ENCODE measurements at regions not wholly inside any gene's neighbourhood (a gene's known extent, or its start where the extent isn't known, plus 50 kb on each side); places are given as distances from the start of the nearest gene placed in this dataset.

GRCh38 chr21:35508139-35508888, 459.2 kb upstream of the RUNX1 start:
- CTCF ChIA-PET: interaction anchor here (0.5 kb wide), 1 partner anchor 14 kb away, joined by 3 read pairs; no protein-coding TSS in a partner anchor
- Histone ChIP-seq H2AFZ (ENCODE audit: low read depth) (no peak overlapping the region), H3K9me2 (no peaks in the 10 kb centered on the region), H3K9me3 (no peaks in the 10 kb centered on the region), H4K20me1 (ENCODE audit: insufficient read depth) (no peaks in the 10 kb centered on the region), H3F3A (replicated peaks; ENCODE audit: insufficient read depth) (peaks cover 15% of the 10 kb centered on the region), H3K9ac (no peak overlapping the region), H3K4me2 (no peak overlapping the region), H3K4me1 (ENCODE audit: control insufficient read depth in 1 of 2, insufficient read depth in 2 of 2, low read depth in 1 of 2, low read length in 1 of 2) (peaks cover 0 to 6% of the 10 kb centered on the region in 2 experiments; a peak in 2 of 4 replicates), H3K27ac (ENCODE audit: low read depth in 2 of 2, low read length in 1 of 2) (no peak overlapping the region), H3K4me3 (ENCODE audit: low read depth in 2 of 2, low read length in 1 of 2) (no peak overlapping the region), H3K27me3 (ENCODE audit: insufficient read depth) (no peaks in the 10 kb centered on the region), H3K79me2 (ENCODE audit: insufficient read depth) (no peaks in the 10 kb centered on the region), H3K36me3 (replicated peaks in 1 of 2; ENCODE audit: control insufficient read depth in 1 of 2, insufficient read depth in 2 of 2, low read length in 1 of 2) (no peaks in the 10 kb centered on the region)
- DNase-seq: no peak
- POLR2A ChIA-PET: no interaction called here
- WGBS (ENCODE audit: low lambda C conversion rate): 51% methylated on average over 8 of the region's 8 CpGs
- TF ChIP-seq ELF1 (IDR thresholded peaks at IDR 0.05): no peak
- TF ChIP-seq MAX (IDR thresholded peaks at IDR 0.05; ENCODE audit: low read depth): no peak
- TF ChIP-seq NRF1 (IDR thresholded peaks at IDR 0.05; ENCODE audit: low read depth, low read length): no peak
- TF ChIP-seq SMC3 (IDR thresholded peaks at IDR 0.05; ENCODE audit: low read depth, low read length): 0 out of 2 replicates have a peak, but pooled peaks have one; percentile 7
- TF ChIP-seq JUND (IDR thresholded peaks at IDR 0.05): no peak
- TF ChIP-seq TCF12 (IDR thresholded peaks at IDR 0.05): no peak
- TF ChIP-seq, protein P1, sequence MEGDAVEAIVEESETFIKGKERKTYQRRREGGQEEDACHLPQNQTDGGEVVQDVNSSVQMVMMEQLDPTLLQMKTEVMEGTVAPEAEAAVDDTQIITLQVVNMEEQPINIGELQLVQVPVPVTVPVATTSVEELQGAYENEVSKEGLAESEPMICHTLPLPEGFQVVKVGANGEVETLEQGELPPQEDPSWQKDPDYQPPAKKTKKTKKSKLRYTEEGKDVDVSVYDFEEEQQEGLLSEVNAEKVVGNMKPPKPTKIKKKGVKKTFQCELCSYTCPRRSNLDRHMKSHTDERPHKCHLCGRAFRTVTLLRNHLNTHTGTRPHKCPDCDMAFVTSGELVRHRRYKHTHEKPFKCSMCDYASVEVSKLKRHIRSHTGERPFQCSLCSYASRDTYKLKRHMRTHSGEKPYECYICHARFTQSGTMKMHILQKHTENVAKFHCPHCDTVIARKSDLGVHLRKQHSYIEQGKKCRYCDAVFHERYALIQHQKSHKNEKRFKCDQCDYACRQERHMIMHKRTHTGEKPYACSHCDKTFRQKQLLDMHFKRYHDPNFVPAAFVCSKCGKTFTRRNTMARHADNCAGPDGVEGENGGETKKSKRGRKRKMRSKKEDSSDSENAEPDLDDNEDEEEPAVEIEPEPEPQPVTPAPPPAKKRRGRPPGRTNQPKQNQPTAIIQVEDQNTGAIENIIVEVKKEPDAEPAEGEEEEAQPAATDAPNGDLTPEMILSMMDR (IDR thresholded peaks at IDR 0.05): peak; percentile 30
- no peak for TF ChIP-seq EZH2phosphoT487 (IDR thresholded peaks at IDR 0.05; ENCODE audit: borderline replicate concordance, low read depth)

GRCh38 chr21:35507181-35507759, 458.2 kb upstream of the RUNX1 start:
- Histone ChIP-seq H3K9me2 (no peaks in the 10 kb centered on the region), H4K20me1 (ENCODE audit: insufficient read depth) (no peaks in the 10 kb centered on the region), H3K9me3 (no peaks in the 10 kb centered on the region), H3K79me2 (ENCODE audit: insufficient read depth) (no peaks in the 10 kb centered on the region), H3K4me3 (ENCODE audit: low read depth in 2 of 2, low read length in 1 of 2) (no peak overlapping the region), H3K9ac (no peak overlapping the region), H3F3A (replicated peaks; ENCODE audit: insufficient read depth) (peaks cover 13% of the 10 kb centered on the region), H3K27ac (ENCODE audit: low read depth in 2 of 2, low read length in 1 of 2) (peak overlapping the region in 1 of 2 experiments; percentile 25; a peak in 1 of 4 replicates), H3K36me3 (replicated peaks in 1 of 2; ENCODE audit: control insufficient read depth in 1 of 2, insufficient read depth in 2 of 2, low read length in 1 of 2) (no peaks in the 10 kb centered on the region), H2AFZ (ENCODE audit: low read depth) (no peak overlapping the region), H3K4me1 (ENCODE audit: control insufficient read depth in 1 of 2, insufficient read depth in 2 of 2, low read depth in 1 of 2, low read length in 1 of 2) (peaks cover 0 to 6% of the 10 kb centered on the region in 2 experiments; a peak in 2 of 4 replicates), H3K4me2 (no peak overlapping the region), H3K27me3 (ENCODE audit: insufficient read depth) (no peaks in the 10 kb centered on the region)
- no peak for DNase-seq
- 51% methylated on average over 4 of the region's 4 CpGs for WGBS (ENCODE audit: low lambda C conversion rate)
- CTCF ChIA-PET: interaction anchor here (1.3 kb wide), 1 partner anchor 19 kb away, joined by 3 read pairs; no protein-coding TSS in a partner anchor
- POLR2A ChIA-PET: no interaction called here
- TF ChIP-seq SIN3A (IDR thresholded peaks at IDR 0.05; ENCODE audit: borderline replicate concordance, low read depth, low read length): no peak
- TF ChIP-seq POLR2AphosphoS5 (IDR thresholded peaks at IDR 0.05; ENCODE audit: low read depth, low read length): no peak
- TF ChIP-seq CHD2 (IDR thresholded peaks at IDR 0.05; ENCODE audit: low read length, partially characterized antibody): no peak
- no peak for TF ChIP-seq RAD21 (IDR thresholded peaks at IDR 0.05; ENCODE audit: low read length)
- TF ChIP-seq SMC3 (IDR thresholded peaks at IDR 0.05; ENCODE audit: low read depth, low read length): no peak
- TF ChIP-seq FOSL2 (IDR thresholded peaks at IDR 0.05; ENCODE audit: borderline replicate concordance, low read depth): no peak
- no peak for TF ChIP-seq JUND (IDR thresholded peaks at IDR 0.05)
- TF ChIP-seq, protein P2, sequence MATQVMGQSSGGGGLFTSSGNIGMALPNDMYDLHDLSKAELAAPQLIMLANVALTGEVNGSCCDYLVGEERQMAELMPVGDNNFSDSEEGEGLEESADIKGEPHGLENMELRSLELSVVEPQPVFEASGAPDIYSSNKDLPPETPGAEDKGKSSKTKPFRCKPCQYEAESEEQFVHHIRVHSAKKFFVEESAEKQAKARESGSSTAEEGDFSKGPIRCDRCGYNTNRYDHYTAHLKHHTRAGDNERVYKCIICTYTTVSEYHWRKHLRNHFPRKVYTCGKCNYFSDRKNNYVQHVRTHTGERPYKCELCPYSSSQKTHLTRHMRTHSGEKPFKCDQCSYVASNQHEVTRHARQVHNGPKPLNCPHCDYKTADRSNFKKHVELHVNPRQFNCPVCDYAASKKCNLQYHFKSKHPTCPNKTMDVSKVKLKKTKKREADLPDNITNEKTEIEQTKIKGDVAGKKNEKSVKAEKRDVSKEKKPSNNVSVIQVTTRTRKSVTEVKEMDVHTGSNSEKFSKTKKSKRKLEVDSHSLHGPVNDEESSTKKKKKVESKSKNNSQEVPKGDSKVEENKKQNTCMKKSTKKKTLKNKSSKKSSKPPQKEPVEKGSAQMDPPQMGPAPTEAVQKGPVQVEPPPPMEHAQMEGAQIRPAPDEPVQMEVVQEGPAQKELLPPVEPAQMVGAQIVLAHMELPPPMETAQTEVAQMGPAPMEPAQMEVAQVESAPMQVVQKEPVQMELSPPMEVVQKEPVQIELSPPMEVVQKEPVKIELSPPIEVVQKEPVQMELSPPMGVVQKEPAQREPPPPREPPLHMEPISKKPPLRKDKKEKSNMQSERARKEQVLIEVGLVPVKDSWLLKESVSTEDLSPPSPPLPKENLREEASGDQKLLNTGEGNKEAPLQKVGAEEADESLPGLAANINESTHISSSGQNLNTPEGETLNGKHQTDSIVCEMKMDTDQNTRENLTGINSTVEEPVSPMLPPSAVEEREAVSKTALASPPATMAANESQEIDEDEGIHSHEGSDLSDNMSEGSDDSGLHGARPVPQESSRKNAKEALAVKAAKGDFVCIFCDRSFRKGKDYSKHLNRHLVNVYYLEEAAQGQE (IDR thresholded peaks at IDR 0.05; ENCODE audit: low read depth, low read length): no peak
- no peak for TF ChIP-seq EP300 (IDR thresholded peaks at IDR 0.05; ENCODE audit: borderline replicate concordance in 1 of 2, low read depth in 1 of 2, low read length in 1 of 2)
- TF ChIP-seq NFIC (IDR thresholded peaks at IDR 0.05; ENCODE audit: borderline replicate concordance): no peak
- no peak for TF ChIP-seq USF2 (IDR thresholded peaks at IDR 0.05; ENCODE audit: borderline replicate concordance, low read depth, low read length)
- TF ChIP-seq EZH2phosphoT487 (IDR thresholded peaks at IDR 0.05; ENCODE audit: borderline replicate concordance, low read depth): no peak
- TF ChIP-seq ELF1 (IDR thresholded peaks at IDR 0.05): no peak
- no peak for TF ChIP-seq RCOR1 (IDR thresholded peaks at IDR 0.05; ENCODE audit: low read length)

Measured in SK-N-SH (cell line).